Large intestine (tissue), 3 donors: ENCODE measurements at regions not wholly inside any gene's neighbourhood (a gene's known extent, or its start where the extent isn't known, plus 50 kb on each side); places are given as distances from the start of the nearest gene placed in this dataset.

Experiments used
- DNase-seq, 2 donors: peaks; one replicate each; pipeline versions ENCODE4 v3.0.0 to v3.0.0-alpha.2; 2013
- H3K27ac ChIP-seq: one replicate; pipeline ENCODE4 v1.5.1; 2013; ENCODE audit warnings: low read length
- H3K27me3 ChIP-seq: 2 replicates; pipeline ENCODE4 v1.6.1; 2013; ENCODE audit warnings: low read length; ENCODE audit not compliant: control insufficient read depth, insufficient read depth
- H3K36me3 ChIP-seq: 2 replicates; pipeline ENCODE4 v1.6.1; 2013; ENCODE audit warnings: low read length; ENCODE audit not compliant: control insufficient read depth, insufficient read depth
- H3K4me1 ChIP-seq: one replicate; pipeline ENCODE4 v1.6.1; 2013; ENCODE audit warnings: low read length; ENCODE audit not compliant: control insufficient read depth, insufficient read depth
- H3K4me3 ChIP-seq: one replicate; pipeline ENCODE4 v1.5.1; 2013; ENCODE audit warnings: low read length
- H3K9me3 ChIP-seq: one replicate; pipeline ENCODE4 v1.6.1; 2013; ENCODE audit warnings: mild to moderate bottlenecking, low read depth, low read length, moderate library complexity; ENCODE audit not compliant: control insufficient read depth
- WGBS: methylation state at CpG from one replicate; pipeline ENCODE4 v1.1.5; 2013; ENCODE audit warnings: low lambda C conversion rate; ENCODE audit not compliant: insufficient coverage; 5-methylcytosine and 5-hydroxymethylcytosine counted together

DNA sequence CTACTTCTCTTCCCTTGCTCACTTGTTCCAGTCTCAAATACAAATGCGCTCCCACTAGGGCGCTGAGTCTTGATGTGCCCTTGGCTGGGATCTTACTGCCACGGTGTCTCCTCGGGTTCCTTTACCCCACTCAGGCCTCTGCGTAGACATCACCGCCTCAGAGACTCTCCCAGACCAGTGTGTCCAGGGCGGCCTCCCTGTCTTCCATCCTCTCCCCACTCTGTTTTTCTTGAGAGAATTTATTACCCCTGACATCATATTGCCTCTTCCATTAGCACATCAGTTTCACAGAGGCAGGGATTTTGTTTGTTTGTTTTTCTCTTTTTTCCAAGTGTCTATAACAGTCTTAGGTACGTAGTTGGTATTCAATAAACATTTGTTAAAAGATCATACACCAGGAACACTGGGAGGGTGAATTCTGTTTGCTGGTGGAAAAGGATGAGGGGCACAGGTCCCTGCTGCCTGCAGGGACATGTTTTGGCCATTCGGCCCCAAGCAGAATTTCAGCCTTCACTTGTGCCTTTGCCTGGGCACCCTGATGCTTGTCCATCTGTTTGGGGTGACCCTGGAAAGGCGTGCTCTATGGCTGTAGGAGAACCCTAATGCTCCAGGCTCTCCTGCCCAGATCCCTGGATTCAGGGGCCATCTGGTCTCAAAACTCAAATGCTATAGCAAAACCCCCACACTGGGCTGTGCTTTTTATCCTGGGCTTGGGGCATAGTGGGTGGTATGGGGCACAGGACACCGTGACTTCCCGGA, 55.0 kb downstream of the RPL37A start:
- H3K4me1 ChIP-seq = peaks cover 17% of the 10 kb centered on the region
- no peak for DNase-seq
- no peak overlapping the region for H3K4me3 ChIP-seq
- H3K27me3 ChIP-seq = no peaks in the 10 kb centered on the region
- no peak overlapping the region for H3K27ac ChIP-seq
- H3K9me3 ChIP-seq = no peaks in the 10 kb centered on the region
- 100% methylated on average over 2 of the region's 12 CpGs for WGBS
- H3K36me3 ChIP-seq = no peaks in the 10 kb centered on the region

DNA sequence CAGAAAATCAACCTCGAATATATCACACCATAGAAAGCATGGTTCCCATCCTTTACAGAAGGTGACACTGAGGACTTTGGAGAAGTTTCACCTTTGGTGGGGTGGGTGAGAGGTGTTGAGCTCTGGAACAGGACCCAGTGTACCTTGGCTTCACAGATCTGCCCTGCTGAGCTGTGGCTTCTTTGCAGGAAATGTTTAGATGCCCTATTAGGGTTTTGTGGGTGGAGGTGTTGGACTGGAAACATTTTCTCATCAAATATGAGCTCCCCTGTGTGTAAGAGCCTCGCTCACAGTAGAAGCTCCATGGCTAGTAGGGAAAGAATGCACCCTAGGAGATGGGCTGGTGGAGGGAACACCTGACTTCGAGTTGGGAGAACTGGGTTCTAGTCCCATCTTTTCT, 55.6 kb downstream of the RPL37A start:
- no CpG with 5 or more reads among the region's 3 CpGs for WGBS
- Histone ChIP-seq H3K4me3 (no peak overlapping the region), H3K27me3 (no peaks in the 10 kb centered on the region), H3K27ac (no peak overlapping the region), H3K36me3 (no peaks in the 10 kb centered on the region), H3K4me1 (peaks cover 17% of the 10 kb centered on the region), H3K9me3 (no peaks in the 10 kb centered on the region)
- DNase-seq = no peak

DNA sequence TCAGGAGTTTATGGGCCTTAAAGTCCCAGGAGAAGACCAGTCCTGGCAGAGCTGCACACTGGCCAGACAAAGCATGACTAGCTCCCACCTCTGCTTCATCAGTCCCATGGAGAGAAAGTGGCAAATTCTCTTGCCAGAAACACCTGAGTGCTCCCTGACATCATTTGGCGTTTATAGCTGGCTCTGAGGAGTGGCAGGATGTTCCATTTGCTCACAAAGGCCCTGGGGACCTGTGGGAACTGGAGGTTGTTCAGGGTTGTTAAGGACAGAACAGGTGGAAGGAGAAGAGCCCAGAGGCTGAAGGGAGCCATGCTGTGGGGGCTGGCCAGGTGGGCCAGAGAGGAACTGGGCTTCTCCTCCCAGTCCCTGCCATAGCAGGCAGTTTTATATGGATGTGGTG, 56.1 kb downstream of the RPL37A start:
- Histone ChIP-seq H3K27me3 (no peaks in the 10 kb centered on the region), H3K36me3 (no peaks in the 10 kb centered on the region), H3K27ac (no peak overlapping the region), H3K9me3 (no peaks in the 10 kb centered on the region), H3K4me1 (peaks cover 17% of the 10 kb centered on the region), H3K4me3 (no peak overlapping the region)
- no peak for DNase-seq
- no CpG with 5 or more reads among the region's 1 CpG for WGBS

DNA sequence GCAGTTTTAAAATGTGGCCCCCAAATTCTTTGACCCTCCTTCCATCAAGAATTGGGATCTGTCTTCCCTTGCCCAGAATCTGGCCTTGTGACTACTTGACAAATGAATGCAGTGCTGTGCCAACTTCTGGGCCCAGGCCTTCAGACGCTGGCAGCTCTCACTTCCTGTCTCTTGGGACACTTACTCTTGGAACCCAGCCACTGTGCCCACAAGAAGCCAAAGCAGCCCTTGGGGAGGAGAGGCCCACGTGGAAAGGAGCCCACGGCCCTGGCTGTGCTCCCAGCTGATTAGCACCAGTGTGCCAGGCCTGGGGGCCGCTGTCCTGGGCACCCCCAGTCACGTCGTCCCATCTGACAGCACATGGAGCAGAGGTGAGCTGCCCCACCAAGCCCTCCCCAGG, 56.6 kb downstream of the RPL37A start:
- no peaks in the 10 kb centered on the region for H3K27me3 ChIP-seq
- peaks cover 17% of the 10 kb centered on the region for H3K4me1 ChIP-seq
- H3K36me3 ChIP-seq = no peaks in the 10 kb centered on the region
- H3K9me3 ChIP-seq = no peaks in the 10 kb centered on the region
- no peak for DNase-seq
- WGBS = no CpG with 5 or more reads among the region's 6 CpGs
- no peak overlapping the region for H3K4me3 ChIP-seq
- no peak overlapping the region for H3K27ac ChIP-seq

DNA sequence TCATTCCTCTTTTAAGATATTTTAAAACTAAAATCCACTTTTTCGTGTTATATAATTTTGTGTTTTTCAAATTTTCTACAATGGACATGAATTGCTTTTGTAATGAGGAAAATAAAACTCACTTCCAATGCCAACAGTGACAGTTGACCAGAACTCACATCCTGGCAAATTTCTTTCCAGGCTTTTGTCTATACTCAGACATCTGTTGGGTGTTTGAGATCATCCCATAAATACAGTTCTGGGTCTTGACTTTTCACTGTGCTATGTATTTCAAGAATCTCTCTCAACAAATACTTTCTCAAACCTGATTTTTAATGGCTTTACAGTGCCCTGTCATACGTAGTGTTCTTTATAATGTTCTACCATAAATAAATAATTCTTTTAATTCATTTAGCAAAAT, 57.6 kb downstream of the RPL37A start:
- 95% methylated on average over 2 of the region's 2 CpGs for WGBS

DNA sequence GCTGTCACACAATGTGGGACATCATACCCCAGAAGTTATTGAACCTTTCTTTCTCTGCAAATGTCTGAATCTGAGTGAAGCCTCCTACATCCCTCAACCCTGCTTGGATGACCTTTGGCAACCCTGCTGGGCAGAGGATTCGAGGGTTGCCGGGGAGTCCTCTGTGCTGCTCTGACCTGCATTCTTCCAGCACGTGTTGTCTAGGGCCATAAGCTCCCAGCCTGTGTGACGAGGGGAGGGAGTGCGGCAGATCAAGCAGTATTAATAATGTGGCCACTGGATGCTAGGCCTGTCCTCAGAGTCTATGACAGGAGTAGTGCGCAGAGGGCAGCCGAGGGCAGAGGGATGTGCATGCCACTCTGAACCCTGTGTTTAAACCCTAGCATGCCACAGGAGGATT, 58.8 kb downstream of the RPL37A start:
- Histone ChIP-seq H3K4me1 (peaks cover 15% of the 10 kb centered on the region), H3K9me3 (no peaks in the 10 kb centered on the region), H3K4me3 (no peak overlapping the region), H3K27me3 (no peaks in the 10 kb centered on the region), H3K36me3 (no peaks in the 10 kb centered on the region), H3K27ac (no peak overlapping the region)
- DNase-seq = no peak
- WGBS = no CpG with 5 or more reads among the region's 7 CpGs

More for the DNA sequence above, 57.6 kb downstream of the RPL37A start:
- peaks cover 17% of the 10 kb centered on the region for H3K4me1 ChIP-seq
- H3K36me3 ChIP-seq = no peaks in the 10 kb centered on the region
- H3K9me3 ChIP-seq = no peaks in the 10 kb centered on the region
- no peak for DNase-seq
- H3K27me3 ChIP-seq = no peaks in the 10 kb centered on the region
- no peak overlapping the region for H3K27ac ChIP-seq
- no peak overlapping the region for H3K4me3 ChIP-seq

DNA sequence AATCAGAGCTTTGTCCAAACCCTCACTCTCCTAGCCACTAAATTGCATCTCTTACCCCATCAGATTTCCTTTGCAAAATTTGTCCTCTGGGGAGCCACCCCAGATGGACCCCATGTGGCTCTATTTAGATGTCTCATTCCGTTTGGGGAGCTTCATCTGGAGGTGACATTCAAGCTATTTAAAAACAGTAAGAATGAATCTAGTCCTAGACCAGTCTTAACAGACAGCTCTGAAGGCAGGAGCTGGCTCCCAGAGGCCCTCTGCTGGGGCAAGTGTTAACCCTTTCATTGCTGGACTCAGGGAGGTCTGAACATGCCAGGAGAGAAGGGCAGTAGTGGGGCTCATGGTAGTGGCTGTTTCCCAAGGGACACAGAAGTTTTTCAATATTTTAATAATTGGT, 59.2 kb downstream of the RPL37A start:
- Histone ChIP-seq H3K27me3 (no peaks in the 10 kb centered on the region), H3K4me3 (no peak overlapping the region), H3K27ac (no peak overlapping the region), H3K36me3 (no peaks in the 10 kb centered on the region), H3K9me3 (no peaks in the 10 kb centered on the region), H3K4me1 (peaks cover 12% of the 10 kb centered on the region)
- DNase-seq = no peak
- WGBS = no CpG with 5 or more reads among the region's 1 CpG

DNA sequence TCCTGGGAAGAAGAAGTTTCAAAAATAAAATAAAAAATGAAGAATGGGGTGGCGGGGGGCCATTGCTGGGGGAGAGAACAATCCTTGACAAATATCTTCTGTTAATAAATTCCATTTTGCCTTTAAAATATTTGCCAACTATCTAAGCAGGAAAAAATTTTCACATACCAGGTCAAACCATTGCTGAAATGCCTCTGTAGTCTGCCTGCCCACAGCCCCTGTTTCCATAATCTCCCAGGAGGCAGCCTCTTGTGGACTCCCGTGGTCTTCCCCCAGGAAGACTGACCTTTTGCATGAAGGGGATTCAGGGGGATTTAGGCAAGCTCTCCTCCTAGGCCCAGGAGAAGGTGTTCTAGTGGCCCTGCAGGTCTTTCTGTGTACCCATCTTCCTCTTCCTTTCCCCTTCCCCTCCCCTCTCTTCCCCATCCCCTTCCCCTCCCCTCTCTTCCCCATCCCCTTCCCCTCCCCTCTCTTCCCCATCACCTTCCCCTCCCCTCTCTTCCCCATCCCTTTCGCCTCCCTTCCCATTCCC, 61.0 kb downstream of the RPL37A start:
- Histone ChIP-seq H3K4me3 (no peak overlapping the region), H3K4me1 (peaks cover 4% of the 10 kb centered on the region), H3K27me3 (no peaks in the 10 kb centered on the region), H3K9me3 (no peaks in the 10 kb centered on the region), H3K27ac (no peak overlapping the region), H3K36me3 (no peaks in the 10 kb centered on the region)
- no peak for DNase-seq
- 100% methylated on average over 1 of the region's 3 CpGs for WGBS

DNA sequence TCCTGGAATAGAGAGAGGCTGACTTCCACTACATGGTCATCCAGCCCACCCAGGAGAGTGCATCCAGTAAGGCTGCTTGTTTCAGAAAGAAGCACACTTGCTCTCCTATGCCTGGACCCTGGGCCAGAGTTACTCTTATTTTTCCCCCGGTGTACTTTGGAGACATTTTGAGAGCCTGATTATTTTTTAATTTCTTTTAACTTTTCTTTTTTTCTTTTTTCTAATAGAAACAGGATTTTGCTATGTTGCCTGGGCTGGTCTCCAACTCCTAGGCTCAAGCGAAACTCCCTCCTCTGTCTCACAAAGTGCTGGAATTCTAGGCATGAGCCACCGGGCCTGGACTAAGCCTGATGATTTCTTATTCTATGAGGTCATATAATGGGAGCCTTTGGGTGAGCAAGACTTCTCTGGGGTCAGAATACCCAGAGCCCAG, 62.2 kb downstream of the RPL37A start:
- peaks cover 4% of the 10 kb centered on the region for H3K4me1 ChIP-seq
- H3K9me3 ChIP-seq = no peaks in the 10 kb centered on the region
- no peak overlapping the region for H3K4me3 ChIP-seq
- DNase-seq = no peak
- H3K27me3 ChIP-seq = no peaks in the 10 kb centered on the region
- 82% methylated on average over 1 of the region's 3 CpGs for WGBS
- H3K36me3 ChIP-seq = no peaks in the 10 kb centered on the region
- H3K27ac ChIP-seq = no peak overlapping the region

DNA sequence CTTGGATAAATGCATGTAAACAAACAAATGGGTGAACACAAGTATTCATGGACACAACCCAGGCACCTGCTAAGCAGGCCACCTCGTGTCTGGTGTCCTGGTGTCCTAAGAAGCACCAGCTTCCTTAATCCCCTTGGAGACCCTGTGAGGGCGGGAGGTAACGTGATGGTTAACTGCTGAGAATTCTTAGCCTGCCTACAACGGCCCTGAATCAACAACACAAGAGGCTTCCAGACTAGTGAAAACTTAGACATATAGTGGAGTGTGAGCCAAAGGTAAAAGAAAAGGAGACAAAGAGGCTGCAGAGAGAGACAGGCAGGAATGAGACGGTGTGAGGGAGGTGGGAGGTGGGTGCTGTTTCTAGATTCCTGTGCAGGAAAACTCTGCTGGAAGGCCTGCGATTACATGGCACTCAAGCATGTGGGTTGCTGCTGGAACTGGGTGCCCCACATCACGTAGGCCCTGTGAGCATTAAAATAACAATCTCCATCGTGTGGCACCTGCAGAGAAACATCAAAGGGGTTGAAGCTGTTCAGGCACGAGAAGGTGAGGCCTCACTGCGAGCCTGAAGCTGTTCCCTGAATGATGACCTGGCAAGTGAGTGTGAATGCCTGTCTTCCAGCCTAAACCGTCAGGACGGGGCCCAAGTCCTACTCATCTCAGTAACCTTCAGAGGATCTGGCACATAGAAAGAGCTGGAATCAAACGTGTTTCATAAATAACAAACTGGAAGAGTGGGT, 64.2 kb downstream of the RPL37A start:
- H3K4me1 ChIP-seq = peaks cover 2% of the 10 kb centered on the region
- no peaks in the 10 kb centered on the region for H3K36me3 ChIP-seq
- DNase-seq = no peak
- no peak overlapping the region for H3K27ac ChIP-seq
- 51% methylated on average over 2 of the region's 13 CpGs for WGBS
- H3K4me3 ChIP-seq = no peak overlapping the region
- no peaks in the 10 kb centered on the region for H3K27me3 ChIP-seq
- H3K9me3 ChIP-seq = peaks cover 3% of the 10 kb centered on the region
